Stomach (tissue), 4 donors: ENCODE measurements at regions not wholly inside any gene's neighbourhood (a gene's known extent, or its start where the extent isn't known, plus 50 kb on each side); places are given as distances from the start of the nearest gene placed in this dataset.

Experiments used
- CTCF ChIP-seq, 7 experiments: fragments of 450-650 bp in 4 of 7; fragments of 200-600 bp in 3 of 7; sonication (generic) in 3 of 7; IDR thresholded peaks; one replicate each; pipeline ENCODE4 v1.5.1; 2016 to 2019; ENCODE audit warnings: antibody characterized with exemption in 7 of 7, control low read depth in 2 of 7, mild to moderate bottlenecking in 1 of 7
- EP300 ChIP-seq: sonication (generic); formaldehyde crosslinking; IDR thresholded peaks from one replicate; pipeline ENCODE4 v1.6.1; 2017; ENCODE audit warnings: antibody characterized with exemption
- POLR2A ChIP-seq, 4 donors: fragments of 450-650 bp; IDR thresholded peaks; one replicate each; pipeline ENCODE4 v1.6.1; 2016; ENCODE audit warnings: antibody characterized with exemption in 4 of 4, control low read depth in 2 of 4, mild to moderate bottlenecking in 1 of 4, moderate library complexity in 1 of 4
- POLR2AphosphoS5 ChIP-seq, 3 donors: sonication (generic); formaldehyde crosslinking; IDR thresholded peaks; one replicate each; pipeline ENCODE4 v1.6.1; 2016; ENCODE audit warnings: antibody characterized with exemption in 3 of 3

DNA sequence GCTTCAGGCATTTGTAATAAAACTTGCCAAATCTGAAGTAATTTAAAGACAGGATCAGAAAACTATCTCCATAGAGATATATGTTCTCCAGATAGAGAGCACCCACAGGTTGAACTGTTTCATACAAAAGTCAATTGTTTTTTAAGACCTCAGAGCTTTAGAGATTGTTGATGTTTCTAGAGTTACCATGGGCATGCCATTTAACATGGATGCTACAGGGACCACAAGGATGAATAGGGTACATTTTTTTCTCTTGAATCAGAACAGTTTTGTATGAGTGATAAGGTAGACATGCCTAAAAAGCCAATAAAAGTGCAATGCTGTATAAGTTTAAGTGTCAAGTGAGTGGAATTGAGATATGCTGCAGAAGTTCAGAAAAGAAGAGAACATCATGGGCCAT is 511.0 kb upstream of the CAMK1G start:
- TF ChIP-seq CTCF (IDR thresholded peaks at IDR 0.05) (no peak), POLR2A (IDR thresholded peaks at IDR 0.05) (no peak), POLR2AphosphoS5 (IDR thresholded peaks at IDR 0.05) (no peak), EP300 (no peak)
